HCT116 (cell line): ENCODE measurements at regions not wholly inside any gene's neighbourhood (a gene's known extent, or its start where the extent isn't known, plus 50 kb on each side); places are given as distances from the start of the nearest gene placed in this dataset.

Experiments used
- ATAC-seq: fragments of 200-7000 bp; cut with Tn5 transposase; 2 replicates; pipeline ENCODE4 v1.9.1; 2020; ENCODE audit warnings: mild to moderate bottlenecking, moderate library complexity
- BruUV-seq: library from RNA; stranded (reverse); fragments of 400-500 nt; replicated peaks from 2 replicates; lab custom pipeline; 2021; lab: Mats Ljungman, UMichigan
- CTCF ChIA-PET: fragments of 300-600 bp; sonication (Branson Sonifier 250); formaldehyde crosslinking; loops from one replicate; lab custom pipeline; 2021; ENCODE audit warnings: antibody characterized with exemption; lab: Charles Lee
- POLR2A ChIA-PET: fragments of 300-600, 350-600 bp; sonication (Branson Sonifier 250); formaldehyde crosslinking; loops from one replicate; lab custom pipeline; 2021; ENCODE audit warnings: antibody characterized with exemption; lab: Charles Lee
- RAD21 ChIA-PET, 2 experiments: fragments of 300-600 bp; sonication (Branson Sonifier 250); formaldehyde crosslinking; loops; one replicate each; lab custom pipeline; 2023; ENCODE audit warnings: low total read pairs in 2 of 2; ENCODE audit not compliant: uncharacterized antibody in 2 of 2, unreplicated experiment in 2 of 2, low non-redundant PET in 1 of 2; lab: Charles Lee
- DNase-seq: peaks from one replicate; pipeline ENCODE4 v3.0.0-alpha.2; 2010; ENCODE audit warnings: low read depth, low spot score
- H2AFZ ChIP-seq: fragments of 200-600 bp; shearing (Covaris generic), sonication (generic); 2 replicates; pipeline ENCODE4 v1.6.1; 2017; ENCODE audit warnings: low read depth, mixed run types, mixed read lengths, antibody characterized with exemption, low read length; ENCODE audit not compliant: poor library complexity, severe bottlenecking
- H3K27ac ChIP-seq: 2 replicates; pipeline ENCODE4 v1.5.1; 2012; ENCODE audit warnings: low read depth, low read length
- H3K27me3 ChIP-seq: fragments of 200-600 bp; sonication (generic); 2 replicates; pipeline ENCODE4 v1.6.1; 2016; ENCODE audit warnings: mixed run types, low read length, mixed read lengths; ENCODE audit not compliant: insufficient read depth
- H3K36me3 ChIP-seq, 2 experiments: fragments of 200-500 bp in 1 of 2; fragments of 200-600 bp in 1 of 2; sonication (Bioruptor generic) in 1 of 2; sonication (generic) in 1 of 2; 2 replicates each; pipeline versions ENCODE4 v1.5.1 to v1.6.1; 2014 to 2016; ENCODE audit warnings: low read length in 2 of 2, inconsistent platforms in 1 of 2, mixed read lengths in 1 of 2, mixed run types in 1 of 2; ENCODE audit not compliant: insufficient read depth in 2 of 2, control insufficient read depth in 1 of 2
- H3K4me1 ChIP-seq, 2 experiments: fragments of 200-600 bp in 1 of 2; sonication (generic) in 1 of 2; 2 replicates each; pipeline versions ENCODE4 v1.5.1 to v1.6.1; 2012 to 2017; ENCODE audit warnings: low read length in 2 of 2, inconsistent platforms in 1 of 2, mild to moderate bottlenecking in 1 of 2, mixed read lengths in 1 of 2, mixed run types in 1 of 2, moderate library complexity in 1 of 2; ENCODE audit not compliant: insufficient read depth in 2 of 2, control insufficient read depth in 1 of 2
- H3K4me2 ChIP-seq: fragments of 200-600 bp; sonication (generic); 2 replicates; pipeline ENCODE4 v1.6.1; 2017; ENCODE audit warnings: mixed run types, low read length, mixed read lengths
- H3K4me3 ChIP-seq, 2 experiments: fragments of 200-600 bp in 1 of 2; sonication (generic) in 1 of 2; replicated peaks in 1 of 2; 2 replicates each; pipeline ENCODE4 v1.5.1; 2011 to 2016; ENCODE audit warnings: low read length in 2 of 2, control low read depth in 1 of 2, low read depth in 1 of 2, mild to moderate bottlenecking in 1 of 2, mixed read lengths in 1 of 2, mixed run types in 1 of 2
- H3K79me2 ChIP-seq: fragments of 200-600 bp; sonication (generic); 2 replicates; pipeline ENCODE4 v1.6.1; 2017; ENCODE audit warnings: mild to moderate bottlenecking, mixed run types, low read length, moderate library complexity, mixed read lengths; ENCODE audit not compliant: insufficient read depth
- H3K9ac ChIP-seq: fragments of 200-600 bp; sonication (generic); 2 replicates; pipeline ENCODE4 v1.6.1; 2016; ENCODE audit warnings: low read length, mixed read lengths
- H3K9me2 ChIP-seq: fragments of 200-600 bp; sonication (generic), shearing (Covaris generic); 2 replicates; pipeline ENCODE4 v1.6.1; 2017; ENCODE audit warnings: mixed run types, mild to moderate bottlenecking, moderate library complexity; ENCODE audit not compliant: insufficient read depth
- H3K9me3 ChIP-seq, 2 experiments: fragments of 200-500 bp in 1 of 2; fragments of 200-600 bp in 1 of 2; sonication (Bioruptor generic) in 1 of 2; sonication (generic) in 1 of 2; 2 replicates each; pipeline ENCODE4 v1.6.1; 2014 to 2017; ENCODE audit warnings: low read length in 2 of 2, mixed read lengths in 2 of 2, inconsistent platforms in 1 of 2, low read depth in 1 of 2, mild to moderate bottlenecking in 1 of 2, mixed run types in 1 of 2, moderate library complexity in 1 of 2; ENCODE audit not compliant: control insufficient read depth in 1 of 2, insufficient read depth in 1 of 2
- H4K20me1 ChIP-seq: fragments of 200-600 bp; sonication (generic), shearing (Covaris generic); 2 replicates; pipeline ENCODE4 v1.6.1; 2017; ENCODE audit warnings: mixed run types, mild to moderate bottlenecking, moderate library complexity; ENCODE audit not compliant: insufficient read depth
- CBX3 ChIP-seq: IDR thresholded peaks from 2 replicates; pipeline ENCODE4 v1.6.1; 2012; ENCODE audit warnings: low read depth
- CEBPB ChIP-seq: IDR thresholded peaks from 2 replicates; pipeline ENCODE4 v1.6.1; 2012; ENCODE audit warnings: low read depth
- EGR1 ChIP-seq: IDR thresholded peaks from 2 replicates; pipeline ENCODE4 v1.6.1; 2012; ENCODE audit warnings: low read depth
- ELF1 ChIP-seq: IDR thresholded peaks from 2 replicates; pipeline ENCODE4 v1.6.1; 2012; ENCODE audit warnings: low read depth, borderline replicate concordance
- EZH2 ChIP-seq: fragments of 200-600 bp; sonication (generic); IDR thresholded peaks from 2 replicates; pipeline ENCODE4 v1.6.1; 2017; ENCODE audit warnings: antibody characterized with exemption, mixed run types
- EZH2phosphoT487 ChIP-seq: fragments of 200-600 bp; IDR thresholded peaks from 2 replicates; pipeline ENCODE4 v1.6.1; 2018; ENCODE audit warnings: antibody characterized with exemption, borderline replicate concordance
- FOSL1 ChIP-seq: IDR thresholded peaks from 2 replicates; pipeline ENCODE4 v1.6.1; 2012; ENCODE audit warnings: low read depth
- POLR2A ChIP-seq: IDR thresholded peaks from 2 replicates; pipeline ENCODE4 v1.7.0; 2011; ENCODE audit warnings: borderline replicate concordance; ENCODE audit not compliant: insufficient read depth, insufficient read length; ENCODE audit errors: extremely low read depth
- POLR2AphosphoS5 ChIP-seq: IDR thresholded peaks from 2 replicates; pipeline ENCODE4 v1.6.1; 2011; ENCODE audit warnings: mild to moderate bottlenecking, low read depth, low read length, moderate library complexity
- RAD21 ChIP-seq: IDR thresholded peaks from 2 replicates; pipeline ENCODE4 v1.6.1; 2012; ENCODE audit warnings: low read depth, mild to moderate bottlenecking
- SIN3A ChIP-seq: IDR thresholded peaks from 2 replicates; pipeline ENCODE4 v1.6.1; 2012; ENCODE audit warnings: low read depth
- SP1 ChIP-seq: IDR thresholded peaks from 2 replicates; pipeline ENCODE4 v1.6.1; 2012; ENCODE audit warnings: low read depth
- ZFX ChIP-seq: fragments of 450-650 bp; IDR thresholded peaks from 2 replicates; pipeline ENCODE4 v1.6.1; 2017
- ZNF274 ChIP-seq: fragments of 200-500 bp; sonication (Bioruptor generic); IDR thresholded peaks from 2 replicates; pipeline ENCODE4 v1.6.1; 2014; ENCODE audit warnings: mild to moderate bottlenecking, low read depth, low read length, inconsistent platforms
- intact Hi-C: fragments of 100-400 bp; cut with micrococcal nuclease; formaldehyde crosslinking; loops from 2 replicates; pipeline ENCODE4 v1.10.0; 2022
- TF ChIP-seq, protein P1 (sequence below), 3 experiments: fragments of 200-600 bp in 1 of 3; sonication (generic) in 1 of 3; IDR thresholded peaks in 2 of 3; conservative IDR thresholded peaks in 1 of 3; 2 replicates each; pipeline ENCODE4 v1.5.1; 2012 to 2017; ENCODE audit warnings: low read depth in 2 of 3, low read length in 2 of 3, antibody characterized with exemption in 1 of 3, borderline replicate concordance in 1 of 3, control low read depth in 1 of 3, mild to moderate bottlenecking in 1 of 3, mixed read lengths in 1 of 3, mixed run types in 1 of 3, moderate library complexity in 1 of 3; ENCODE audit not compliant: insufficient read depth in 1 of 3
- TF ChIP-seq, protein P2 (sequence below): IDR thresholded peaks from 2 replicates; pipeline ENCODE4 v1.6.1; 2012
- TF ChIP-seq, protein P3 (sequence below): IDR thresholded peaks from 2 replicates; pipeline ENCODE4 v1.6.1; 2012
- TF ChIP-seq, protein P4 (sequence below): IDR thresholded peaks from 2 replicates; pipeline ENCODE4 v1.6.1; 2012; ENCODE audit warnings: low read depth

DNA sequence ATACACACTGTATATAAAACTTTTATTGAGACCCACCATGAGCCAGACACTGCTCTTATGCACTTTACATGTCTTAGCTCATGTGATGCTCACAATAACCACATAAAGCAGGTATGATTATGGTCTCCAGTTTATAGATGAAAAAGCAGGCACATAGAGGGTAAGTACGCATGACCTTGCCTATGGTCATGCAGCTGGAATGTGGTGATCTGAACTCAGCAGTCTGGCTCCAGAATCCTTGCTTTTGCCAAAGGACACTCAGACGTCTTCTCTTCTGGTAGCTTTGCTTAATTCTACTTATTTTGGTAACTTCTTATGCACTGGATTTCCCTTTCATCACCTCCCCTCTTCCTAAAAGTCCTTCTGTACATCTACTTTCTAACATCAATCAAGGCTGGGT, 103.3 kb upstream of the CRY1 start:
- Histone ChIP-seq H3K36me3 (no peaks in the 10 kb centered on the region), H3K9ac (no peak overlapping the region), H3K27me3 (no peaks in the 10 kb centered on the region), H3K79me2 (no peaks in the 10 kb centered on the region), H3K4me2 (no peak overlapping the region), H3K9me3 (no peaks in the 10 kb centered on the region), H2AFZ (no peak overlapping the region), H3K4me3 (no peak overlapping the region), H3K27ac (no peak overlapping the region), H3K4me1 (peaks cover 12 to 20% of the 10 kb centered on the region in 2 experiments), H4K20me1 (no peaks in the 10 kb centered on the region), H3K9me2 (no peaks in the 10 kb centered on the region)
- BruUV-seq: no TSS peak
- ChIA-PET CTCF (no interaction called here), POLR2A (no interaction called here), RAD21 (no interaction called here)
- intact Hi-C loops: no loop called here
- DNase-seq: no peak
- TF ChIP-seq POLR2AphosphoS5: no peak
- no peak for TF ChIP-seq EZH2
- TF ChIP-seq SP1: no peak
- TF ChIP-seq, protein P1, sequence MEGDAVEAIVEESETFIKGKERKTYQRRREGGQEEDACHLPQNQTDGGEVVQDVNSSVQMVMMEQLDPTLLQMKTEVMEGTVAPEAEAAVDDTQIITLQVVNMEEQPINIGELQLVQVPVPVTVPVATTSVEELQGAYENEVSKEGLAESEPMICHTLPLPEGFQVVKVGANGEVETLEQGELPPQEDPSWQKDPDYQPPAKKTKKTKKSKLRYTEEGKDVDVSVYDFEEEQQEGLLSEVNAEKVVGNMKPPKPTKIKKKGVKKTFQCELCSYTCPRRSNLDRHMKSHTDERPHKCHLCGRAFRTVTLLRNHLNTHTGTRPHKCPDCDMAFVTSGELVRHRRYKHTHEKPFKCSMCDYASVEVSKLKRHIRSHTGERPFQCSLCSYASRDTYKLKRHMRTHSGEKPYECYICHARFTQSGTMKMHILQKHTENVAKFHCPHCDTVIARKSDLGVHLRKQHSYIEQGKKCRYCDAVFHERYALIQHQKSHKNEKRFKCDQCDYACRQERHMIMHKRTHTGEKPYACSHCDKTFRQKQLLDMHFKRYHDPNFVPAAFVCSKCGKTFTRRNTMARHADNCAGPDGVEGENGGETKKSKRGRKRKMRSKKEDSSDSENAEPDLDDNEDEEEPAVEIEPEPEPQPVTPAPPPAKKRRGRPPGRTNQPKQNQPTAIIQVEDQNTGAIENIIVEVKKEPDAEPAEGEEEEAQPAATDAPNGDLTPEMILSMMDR (IDR thresholded peaks at IDR 0.05 in 2 of 3, conservative IDR thresholded peaks at IDR 0.05 in 1 of 3; ENCODE audit: borderline replicate concordance in 1 of 3, insufficient read depth in 1 of 3, low read depth in 2 of 3, low read length in 2 of 3): no peak
- TF ChIP-seq EZH2phosphoT487: no peak
- TF ChIP-seq, protein P2, sequence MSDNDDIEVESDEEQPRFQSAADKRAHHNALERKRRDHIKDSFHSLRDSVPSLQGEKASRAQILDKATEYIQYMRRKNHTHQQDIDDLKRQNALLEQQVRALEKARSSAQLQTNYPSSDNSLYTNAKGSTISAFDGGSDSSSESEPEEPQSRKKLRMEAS: no peak
- no peak for TF ChIP-seq ZFX
- TF ChIP-seq CEBPB: no peak
- TF ChIP-seq SIN3A: no peak
- TF ChIP-seq EGR1: no peak
- TF ChIP-seq ZNF274: no peak
- TF ChIP-seq, protein P3, sequence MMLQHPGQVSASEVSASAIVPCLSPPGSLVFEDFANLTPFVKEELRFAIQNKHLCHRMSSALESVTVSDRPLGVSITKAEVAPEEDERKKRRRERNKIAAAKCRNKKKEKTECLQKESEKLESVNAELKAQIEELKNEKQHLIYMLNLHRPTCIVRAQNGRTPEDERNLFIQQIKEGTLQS: no peak
- TF ChIP-seq, protein P4, sequence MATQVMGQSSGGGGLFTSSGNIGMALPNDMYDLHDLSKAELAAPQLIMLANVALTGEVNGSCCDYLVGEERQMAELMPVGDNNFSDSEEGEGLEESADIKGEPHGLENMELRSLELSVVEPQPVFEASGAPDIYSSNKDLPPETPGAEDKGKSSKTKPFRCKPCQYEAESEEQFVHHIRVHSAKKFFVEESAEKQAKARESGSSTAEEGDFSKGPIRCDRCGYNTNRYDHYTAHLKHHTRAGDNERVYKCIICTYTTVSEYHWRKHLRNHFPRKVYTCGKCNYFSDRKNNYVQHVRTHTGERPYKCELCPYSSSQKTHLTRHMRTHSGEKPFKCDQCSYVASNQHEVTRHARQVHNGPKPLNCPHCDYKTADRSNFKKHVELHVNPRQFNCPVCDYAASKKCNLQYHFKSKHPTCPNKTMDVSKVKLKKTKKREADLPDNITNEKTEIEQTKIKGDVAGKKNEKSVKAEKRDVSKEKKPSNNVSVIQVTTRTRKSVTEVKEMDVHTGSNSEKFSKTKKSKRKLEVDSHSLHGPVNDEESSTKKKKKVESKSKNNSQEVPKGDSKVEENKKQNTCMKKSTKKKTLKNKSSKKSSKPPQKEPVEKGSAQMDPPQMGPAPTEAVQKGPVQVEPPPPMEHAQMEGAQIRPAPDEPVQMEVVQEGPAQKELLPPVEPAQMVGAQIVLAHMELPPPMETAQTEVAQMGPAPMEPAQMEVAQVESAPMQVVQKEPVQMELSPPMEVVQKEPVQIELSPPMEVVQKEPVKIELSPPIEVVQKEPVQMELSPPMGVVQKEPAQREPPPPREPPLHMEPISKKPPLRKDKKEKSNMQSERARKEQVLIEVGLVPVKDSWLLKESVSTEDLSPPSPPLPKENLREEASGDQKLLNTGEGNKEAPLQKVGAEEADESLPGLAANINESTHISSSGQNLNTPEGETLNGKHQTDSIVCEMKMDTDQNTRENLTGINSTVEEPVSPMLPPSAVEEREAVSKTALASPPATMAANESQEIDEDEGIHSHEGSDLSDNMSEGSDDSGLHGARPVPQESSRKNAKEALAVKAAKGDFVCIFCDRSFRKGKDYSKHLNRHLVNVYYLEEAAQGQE: no peak
- no peak for TF ChIP-seq CBX3
- no peak for TF ChIP-seq POLR2A
- TF ChIP-seq RAD21: no peak
- TF ChIP-seq FOSL1: no peak
- no peak for TF ChIP-seq ELF1
- ATAC-seq: no peak
